C4-2B (cell line): ENCODE measurements at regions not wholly inside any gene's neighbourhood (a gene's known extent, or its start where the extent isn't known, plus 50 kb on each side); places are given as distances from the start of the nearest gene placed in this dataset.
"Not testable (repeated sequence)": the region's sequence is repeated elsewhere in the genome, so short reads cannot be mapped to it uniquely, and the experiment has no call there.

Experiments
- H3K27ac ChIP-seq: fragments of 450-650 bp; 2 replicates; pipeline ENCODE4 v1.5.1; 2017
- ZFX ChIP-seq: fragments of 450-650 bp; IDR thresholded peaks from 2 replicates; pipeline ENCODE4 v1.6.1; 2017
- TF ChIP-seq, protein P1 (sequence below): fragments of 450-650 bp; conservative IDR thresholded peaks from 2 replicates; pipeline ENCODE4 v1.5.1; 2017; ENCODE audit warnings: mild to moderate bottlenecking

DNA sequence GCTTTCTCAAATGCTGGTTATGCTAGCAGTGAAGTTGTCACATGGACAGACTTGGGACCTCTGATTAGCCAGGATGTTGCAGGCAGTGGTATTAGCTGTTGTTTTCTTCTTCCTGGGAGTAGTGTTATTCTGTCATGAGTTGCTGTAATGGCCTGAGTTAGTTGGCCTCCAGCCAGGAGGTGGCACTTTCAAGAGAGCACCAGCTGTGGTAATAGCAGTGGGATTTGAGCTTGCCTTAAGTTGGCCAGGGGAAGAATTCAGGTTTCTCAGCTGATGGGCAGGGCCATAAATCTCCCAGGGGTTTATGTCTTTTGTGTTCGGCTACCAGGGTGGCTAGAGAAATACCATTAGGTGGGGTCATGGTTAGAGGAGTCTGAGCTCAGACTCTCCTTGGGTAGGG is 132.6 kb downstream of the GLUD2 start:
- TF ChIP-seq ZFX = no peak
- TF ChIP-seq, protein P1, sequence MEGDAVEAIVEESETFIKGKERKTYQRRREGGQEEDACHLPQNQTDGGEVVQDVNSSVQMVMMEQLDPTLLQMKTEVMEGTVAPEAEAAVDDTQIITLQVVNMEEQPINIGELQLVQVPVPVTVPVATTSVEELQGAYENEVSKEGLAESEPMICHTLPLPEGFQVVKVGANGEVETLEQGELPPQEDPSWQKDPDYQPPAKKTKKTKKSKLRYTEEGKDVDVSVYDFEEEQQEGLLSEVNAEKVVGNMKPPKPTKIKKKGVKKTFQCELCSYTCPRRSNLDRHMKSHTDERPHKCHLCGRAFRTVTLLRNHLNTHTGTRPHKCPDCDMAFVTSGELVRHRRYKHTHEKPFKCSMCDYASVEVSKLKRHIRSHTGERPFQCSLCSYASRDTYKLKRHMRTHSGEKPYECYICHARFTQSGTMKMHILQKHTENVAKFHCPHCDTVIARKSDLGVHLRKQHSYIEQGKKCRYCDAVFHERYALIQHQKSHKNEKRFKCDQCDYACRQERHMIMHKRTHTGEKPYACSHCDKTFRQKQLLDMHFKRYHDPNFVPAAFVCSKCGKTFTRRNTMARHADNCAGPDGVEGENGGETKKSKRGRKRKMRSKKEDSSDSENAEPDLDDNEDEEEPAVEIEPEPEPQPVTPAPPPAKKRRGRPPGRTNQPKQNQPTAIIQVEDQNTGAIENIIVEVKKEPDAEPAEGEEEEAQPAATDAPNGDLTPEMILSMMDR = no peak
- H3K27ac ChIP-seq = no peak overlapping the region

DNA sequence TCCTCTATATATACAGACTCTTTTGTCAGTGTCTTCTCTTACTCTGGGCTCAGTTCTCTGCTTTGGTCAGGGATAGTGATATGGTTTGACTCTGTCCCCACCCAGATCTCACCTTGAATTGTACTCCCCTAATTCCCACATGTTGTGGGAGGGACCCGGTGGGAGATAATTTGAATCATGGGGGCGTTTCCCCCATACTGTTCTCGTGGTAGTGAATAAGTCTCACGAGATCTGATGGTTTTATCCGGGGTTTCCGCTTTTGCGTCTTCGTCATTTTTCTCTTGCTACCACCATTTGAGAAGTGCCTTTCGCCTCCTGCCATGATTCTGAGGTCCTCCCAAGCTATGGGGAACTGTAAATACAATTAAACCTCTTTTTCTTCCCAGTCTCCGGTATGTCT is 144.4 kb downstream of the GLUD2 start:
- H3K27ac ChIP-seq = no peak overlapping the region
- TF ChIP-seq ZFX = no peak
- TF ChIP-seq, protein P1 = no peak

DNA sequence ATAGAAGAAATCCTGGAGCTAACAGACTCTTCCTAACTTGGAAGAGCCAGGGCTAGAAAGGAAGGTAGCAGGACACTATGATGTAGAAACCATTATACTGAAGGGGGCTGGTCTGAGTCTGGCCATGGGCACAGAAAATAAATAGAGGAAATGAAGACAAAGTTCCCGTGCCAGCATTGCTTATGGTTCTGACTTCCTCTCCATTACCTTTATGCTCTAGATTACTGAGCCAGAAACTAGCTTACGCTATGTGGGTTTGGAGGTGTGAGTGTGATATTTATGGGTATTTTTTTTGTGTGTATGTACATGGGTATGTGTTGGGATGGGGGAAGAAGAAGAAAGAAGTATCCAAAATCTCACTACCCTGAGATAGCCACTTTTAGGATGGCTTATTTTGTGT is 148.3 kb downstream of the GLUD2 start:
- TF ChIP-seq, protein P1 = no peak
- no peak for TF ChIP-seq ZFX
- no peak overlapping the region for H3K27ac ChIP-seq

DNA sequence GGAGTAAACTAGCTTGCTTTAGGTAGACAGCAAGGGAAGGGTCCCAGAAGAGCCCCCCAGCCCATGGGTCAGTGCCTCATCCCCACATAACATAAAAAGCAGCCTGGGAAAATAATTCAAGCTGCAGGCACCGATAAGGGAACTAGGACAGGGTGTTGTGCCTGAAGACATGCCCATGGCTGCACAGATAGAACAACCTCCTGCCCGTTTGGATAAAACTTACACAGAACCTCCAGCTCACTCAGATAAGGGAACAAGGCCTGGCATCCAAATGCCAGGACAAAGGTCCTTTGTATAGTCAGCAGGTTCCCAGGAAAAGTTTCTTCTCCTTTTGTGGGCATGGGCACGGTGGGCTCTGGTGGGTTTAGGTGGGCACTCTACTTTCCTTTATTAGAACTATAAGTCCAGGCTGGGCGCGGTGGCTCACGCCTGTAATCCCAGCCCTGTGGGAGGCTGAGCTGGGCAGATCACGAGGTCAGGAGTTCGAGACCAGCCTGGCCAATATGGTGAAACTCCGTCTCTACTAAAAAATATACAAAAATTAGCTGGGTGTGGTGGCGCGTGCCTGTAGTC is 149.5 kb downstream of the GLUD2 start:
- not testable (repeated sequence) for H3K27ac ChIP-seq

DNA sequence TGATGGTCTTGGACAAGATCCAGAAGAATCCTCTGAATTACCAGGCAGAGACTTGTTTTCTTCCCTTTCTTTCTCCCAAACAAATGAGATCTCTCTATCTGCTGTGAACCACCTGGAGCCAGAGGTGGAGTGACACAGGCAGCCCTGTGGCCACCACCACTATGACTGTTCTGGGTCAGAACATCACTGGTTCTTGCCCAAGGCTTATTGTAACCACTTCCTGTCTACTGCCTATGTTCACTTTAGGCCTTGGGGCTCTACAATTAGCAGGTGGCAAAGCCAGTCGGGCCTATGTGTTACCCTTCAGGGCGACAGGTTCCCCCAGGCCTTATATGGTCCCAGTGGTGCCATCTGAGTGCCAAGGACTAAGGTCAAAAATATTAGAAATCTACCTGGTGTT is 161.2 kb downstream of the GLUD2 start:
- no peak for TF ChIP-seq ZFX
- TF ChIP-seq, protein P1 = no peak
- no peak overlapping the region for H3K27ac ChIP-seq

DNA sequence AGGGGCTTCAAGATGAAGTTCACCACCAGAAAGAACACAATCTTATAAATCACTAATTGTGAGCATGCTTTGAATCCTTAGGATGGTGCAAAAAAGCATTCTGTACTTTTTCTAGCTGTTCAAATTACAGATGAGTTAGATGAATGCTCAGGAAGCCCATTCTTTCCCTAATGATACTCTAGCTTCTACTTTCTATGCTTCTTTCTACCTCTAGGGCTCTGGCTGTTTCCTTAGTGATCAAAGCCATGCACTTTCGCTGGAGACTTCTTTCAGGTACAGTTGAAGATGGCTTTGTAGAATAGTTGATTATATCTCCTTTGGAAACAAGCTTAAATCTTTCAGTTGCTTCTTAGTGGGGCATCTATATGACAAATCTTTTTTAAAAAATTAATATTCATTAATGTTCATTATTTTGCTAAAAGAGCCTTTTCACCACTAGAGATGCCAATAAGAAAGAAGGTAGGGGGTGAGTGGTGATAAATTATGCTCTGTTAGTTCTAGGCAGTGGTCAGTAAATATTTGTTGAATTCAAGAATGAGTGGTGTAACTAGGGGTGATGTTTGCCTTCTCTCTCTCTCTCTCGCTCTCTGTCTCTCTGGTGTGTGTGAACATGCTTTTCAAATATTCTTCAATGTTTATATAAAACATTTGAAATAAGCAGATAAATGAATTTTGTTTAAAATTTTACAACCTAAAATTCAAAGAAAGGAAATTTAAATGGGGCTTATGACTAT is 169.4 kb downstream of the GLUD2 start:
- no peak overlapping the region for H3K27ac ChIP-seq
- TF ChIP-seq, protein P1 = no peak
- TF ChIP-seq ZFX = no peak

DNA sequence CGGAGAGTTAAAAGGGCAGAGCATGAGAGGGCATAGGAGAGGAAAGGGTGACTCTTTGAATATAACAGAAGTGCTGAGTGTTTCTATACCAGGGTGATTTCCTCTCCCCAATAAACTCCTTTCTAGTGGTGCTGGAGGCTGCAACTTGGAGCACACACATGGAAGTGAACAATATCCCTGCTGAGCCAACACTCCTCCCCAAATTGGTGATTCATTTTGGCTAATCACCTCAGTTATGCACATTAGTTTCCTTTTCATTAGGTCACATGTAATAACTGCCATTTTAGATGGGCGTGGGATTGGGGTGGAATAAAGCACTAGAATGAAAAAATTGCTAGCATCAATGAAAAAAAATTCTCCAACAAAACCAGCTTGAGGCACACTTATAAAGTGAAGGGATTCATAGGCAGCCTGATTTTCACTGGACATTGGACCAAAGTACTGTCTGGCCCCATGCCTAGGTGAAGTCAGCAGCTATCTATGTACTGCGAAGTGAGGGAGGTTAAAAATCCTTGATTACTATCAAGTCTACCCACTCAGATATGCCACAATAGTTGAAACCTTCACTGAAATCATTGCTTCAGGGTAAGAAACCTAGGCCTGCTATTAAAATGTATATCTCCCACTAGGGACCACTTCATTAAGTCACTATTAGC is 174.0 kb downstream of the GLUD2 start:
- TF ChIP-seq, protein P1 = no peak
- TF ChIP-seq ZFX = no peak
- no peak overlapping the region for H3K27ac ChIP-seq
